Activated CD4-positive, alpha-beta T cell treated with anti-CD3 and anti-CD28 coated beads, Interleukin-2, amount 50 U/mL, for 48 hours (primary cell): ENCODE measurements at regions not wholly inside any gene's neighbourhood (a gene's known extent, or its start where the extent isn't known, plus 50 kb on each side); places are given as distances from the start of the nearest gene placed in this dataset.
A peak's percentile ranks its signal among the peaks of the same experiment; 100 is the strongest.

Experiments
- DNase-seq, 2 experiments: peaks; one replicate each; pipeline ENCODE4 v3.0.0-alpha.2; 2020

DNA sequence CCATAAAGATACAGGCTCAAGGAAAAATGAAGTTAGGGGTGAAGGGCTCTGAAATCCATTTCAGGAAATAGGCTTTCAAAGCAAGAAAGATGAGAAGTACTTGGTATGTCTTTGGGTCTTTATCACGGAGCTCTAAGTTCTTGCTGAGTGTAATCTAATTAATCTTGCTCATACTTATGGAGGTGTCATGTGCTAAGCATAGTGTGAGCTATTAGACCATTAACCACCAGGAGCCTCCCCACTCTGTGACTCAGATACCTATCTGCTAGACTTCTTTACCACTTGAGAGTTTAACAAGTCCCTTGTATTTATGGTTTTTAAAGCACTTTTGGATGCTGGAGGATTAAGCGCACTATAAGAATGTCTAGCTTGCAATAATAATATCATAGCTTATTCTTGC is 678.7 kb downstream of the EPHA4 start:
- DNase-seq: no peak

DNA sequence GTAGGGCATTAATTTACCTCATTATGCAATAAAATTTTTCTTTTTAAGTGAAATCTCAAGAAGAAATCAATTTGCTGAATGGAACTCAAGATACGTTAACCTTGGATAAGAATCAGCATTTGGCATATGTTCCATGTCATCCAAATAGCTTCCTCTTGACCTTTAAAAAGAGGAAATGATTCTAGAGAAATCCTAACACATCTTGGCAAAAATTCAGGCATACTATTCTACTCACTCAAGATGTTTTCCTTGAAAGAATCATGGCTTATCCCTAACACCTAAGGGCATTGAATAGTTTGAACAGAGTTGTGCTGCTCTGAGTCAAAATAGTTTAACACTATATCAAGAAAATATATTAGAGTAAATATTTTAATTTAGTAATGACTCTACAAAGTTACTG is 678.0 kb downstream of the EPHA4 start:
- no peak for DNase-seq

DNA sequence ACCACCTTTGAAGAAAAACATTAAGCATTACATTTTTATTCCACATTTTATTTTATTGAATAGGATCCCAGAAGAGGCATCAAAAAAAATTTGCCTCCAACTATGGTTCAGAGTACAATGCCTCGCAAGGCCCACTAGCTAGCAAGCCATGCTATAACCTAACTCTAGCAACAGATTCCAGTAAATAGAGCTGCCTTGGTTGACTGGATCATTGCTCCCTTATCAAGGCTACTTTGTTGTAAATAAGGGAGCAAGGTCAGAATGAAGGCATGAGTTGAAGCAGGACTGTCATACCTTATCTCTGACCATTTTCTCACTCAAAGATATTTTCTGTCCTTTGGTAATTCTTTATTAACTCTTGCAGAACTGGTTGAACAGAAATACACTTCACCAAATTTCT is 672.6 kb downstream of the EPHA4 start:
- no peak for DNase-seq

DNA sequence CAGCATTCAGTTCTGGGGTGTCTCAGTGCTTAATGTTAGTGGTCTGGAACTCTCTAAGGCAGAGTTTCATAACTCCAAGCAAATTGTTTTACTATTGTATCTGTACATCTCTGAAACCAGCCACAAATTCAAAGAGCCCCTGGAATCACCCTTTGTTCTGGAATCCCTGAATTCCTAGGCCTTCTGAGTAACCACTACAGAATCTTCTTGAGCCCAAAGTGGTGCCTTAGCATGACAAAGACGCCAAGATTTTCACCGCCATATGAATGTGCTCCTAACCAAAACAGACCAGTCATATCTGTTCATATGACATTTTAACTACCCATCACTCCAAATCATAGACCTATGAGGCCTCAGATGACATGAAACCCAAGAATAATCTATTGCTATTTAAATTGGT is 668.1 kb downstream of the EPHA4 start:
- DNase-seq: no peak

DNA sequence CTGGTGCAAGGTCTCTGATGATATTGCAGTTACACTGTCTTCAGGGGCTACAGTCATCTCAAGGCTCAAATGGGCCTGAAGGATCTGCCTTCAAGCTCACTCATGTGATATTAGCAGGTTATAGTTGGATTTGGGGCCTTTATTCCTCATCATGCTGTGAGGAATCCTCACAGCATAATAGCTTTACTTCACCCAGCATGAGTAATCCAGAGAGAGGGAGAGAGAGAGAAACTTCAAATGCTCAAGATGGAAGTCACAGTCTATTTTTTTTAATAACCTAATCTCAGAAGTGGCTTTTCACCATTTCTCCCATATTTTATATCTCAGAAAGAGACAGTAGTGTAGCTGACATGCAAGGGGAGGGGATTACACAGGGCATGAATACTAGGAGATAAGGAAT is 658.7 kb downstream of the EPHA4 start:
- DNase-seq: no peak

DNA sequence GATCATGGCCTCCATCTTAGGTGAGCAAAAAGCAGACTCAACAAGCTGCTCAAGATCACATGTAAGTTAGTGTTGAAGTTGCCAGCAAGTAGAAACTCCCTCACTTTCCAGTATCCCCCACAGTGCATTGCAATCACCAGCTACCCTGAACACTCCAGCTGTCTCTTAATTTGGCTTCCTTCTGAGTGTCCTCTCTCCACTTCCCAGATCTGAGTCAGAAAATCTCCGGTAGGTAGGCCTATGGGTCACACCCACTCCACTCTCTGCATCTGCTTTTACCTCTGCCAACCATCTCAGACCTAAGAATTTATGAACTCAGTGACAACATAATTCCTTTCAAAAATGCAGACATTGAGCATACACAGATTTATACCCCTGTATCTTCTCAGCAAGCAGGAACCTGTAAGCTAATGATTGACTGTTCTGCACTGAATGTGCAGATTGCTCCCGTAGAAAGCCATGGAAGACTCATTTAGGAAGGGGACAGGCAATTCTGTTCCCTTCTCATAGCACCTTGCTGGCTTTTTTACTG is 656.9 kb downstream of the EPHA4 start:
- no peak for DNase-seq

DNA sequence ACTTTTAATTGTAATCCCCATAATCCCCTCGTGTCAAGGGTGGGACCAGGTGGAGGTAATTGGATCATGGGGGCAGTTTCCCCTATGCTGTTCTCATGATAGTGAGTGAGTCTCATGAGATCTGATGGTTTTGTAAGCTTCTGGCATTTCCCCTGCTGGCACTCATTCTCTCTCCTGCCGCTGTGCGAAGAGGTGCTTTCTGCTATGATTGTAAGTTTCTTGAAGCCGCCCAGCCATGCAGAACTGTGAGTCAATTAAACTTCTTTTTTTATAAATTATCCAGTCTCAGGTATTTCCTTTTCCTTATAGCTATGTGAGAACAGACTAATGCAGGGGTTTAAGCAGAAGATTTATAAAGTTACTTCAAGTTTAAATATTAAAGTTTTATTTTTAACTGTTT is 655.2 kb downstream of the EPHA4 start:
- DNase-seq: no peak

DNA sequence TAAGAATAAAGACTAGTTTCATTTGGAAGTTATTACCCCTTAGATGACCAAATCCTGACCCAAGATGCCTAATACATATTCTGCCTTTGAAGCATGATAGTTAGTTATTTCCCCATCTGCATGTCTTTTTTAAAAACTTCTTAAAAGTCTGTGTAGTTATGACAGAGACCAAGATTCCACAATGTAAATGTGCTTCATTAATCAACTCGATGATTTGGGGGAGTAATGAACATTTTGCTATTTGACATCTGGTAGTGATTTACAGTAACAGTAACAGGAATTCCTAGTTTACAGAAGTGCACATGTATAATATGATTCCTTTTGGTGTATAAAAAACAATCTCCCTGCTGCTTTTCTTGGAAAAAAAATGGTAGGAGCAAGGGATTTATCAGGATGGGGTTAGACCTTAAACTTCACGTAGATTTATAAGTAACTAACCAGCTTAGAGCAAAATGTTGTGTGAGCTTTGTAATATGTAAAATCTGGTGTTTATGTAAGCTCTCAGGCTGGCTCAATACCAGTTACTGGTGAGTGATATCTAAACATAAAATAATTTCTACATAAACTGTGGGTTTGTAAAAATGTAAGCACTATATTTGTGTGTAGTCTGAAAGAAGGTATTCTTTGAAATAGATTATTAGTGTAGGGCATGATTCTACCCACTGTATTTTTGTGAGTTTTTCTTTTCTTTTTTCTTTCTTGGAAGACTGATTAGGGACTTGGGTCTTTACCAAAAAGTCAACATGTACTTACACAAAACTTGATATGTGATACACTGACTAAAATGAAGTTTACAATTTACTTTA is 641.6 kb downstream of the EPHA4 start:
- DNase-seq: no peak

DNA sequence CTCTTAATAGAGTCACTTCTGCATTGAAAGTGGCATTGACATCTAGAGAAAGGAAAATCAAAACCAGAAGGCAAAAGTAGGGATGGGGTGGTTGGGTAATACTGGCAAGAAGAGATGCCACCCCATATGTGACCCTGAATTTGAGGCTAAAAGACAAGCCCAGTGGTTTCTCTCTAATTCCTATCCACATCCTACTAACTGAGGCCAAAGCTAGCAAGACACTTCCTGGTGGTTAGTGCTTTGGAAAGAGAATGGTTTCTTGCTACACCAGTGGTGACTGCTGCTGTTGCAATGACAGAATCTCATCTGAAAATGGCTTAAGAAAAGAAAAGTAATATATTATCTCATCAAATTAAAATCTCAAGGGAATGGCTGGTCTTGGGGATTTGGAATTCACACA is 640.6 kb downstream of the EPHA4 start:
- no peak for DNase-seq

DNA sequence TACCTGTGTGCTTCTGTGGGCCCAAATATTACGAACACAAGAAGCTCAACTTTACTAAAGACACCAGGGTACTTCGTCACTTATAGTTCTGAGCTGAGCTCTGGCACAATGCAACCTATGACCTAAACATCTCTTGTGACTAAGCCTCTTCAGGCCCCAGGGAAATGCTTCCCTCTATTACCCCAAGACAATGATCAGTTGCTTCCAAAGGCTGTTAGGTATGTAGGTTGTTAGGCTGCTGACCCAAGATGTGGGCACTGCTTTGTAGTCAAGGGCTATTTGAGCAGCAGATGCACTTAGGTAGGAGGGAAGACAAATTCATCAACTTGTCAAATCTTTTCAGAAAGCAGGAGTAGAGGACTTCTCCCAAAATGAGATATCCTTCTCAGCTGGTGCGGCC is 640.1 kb downstream of the EPHA4 start:
- no peak for DNase-seq

DNA sequence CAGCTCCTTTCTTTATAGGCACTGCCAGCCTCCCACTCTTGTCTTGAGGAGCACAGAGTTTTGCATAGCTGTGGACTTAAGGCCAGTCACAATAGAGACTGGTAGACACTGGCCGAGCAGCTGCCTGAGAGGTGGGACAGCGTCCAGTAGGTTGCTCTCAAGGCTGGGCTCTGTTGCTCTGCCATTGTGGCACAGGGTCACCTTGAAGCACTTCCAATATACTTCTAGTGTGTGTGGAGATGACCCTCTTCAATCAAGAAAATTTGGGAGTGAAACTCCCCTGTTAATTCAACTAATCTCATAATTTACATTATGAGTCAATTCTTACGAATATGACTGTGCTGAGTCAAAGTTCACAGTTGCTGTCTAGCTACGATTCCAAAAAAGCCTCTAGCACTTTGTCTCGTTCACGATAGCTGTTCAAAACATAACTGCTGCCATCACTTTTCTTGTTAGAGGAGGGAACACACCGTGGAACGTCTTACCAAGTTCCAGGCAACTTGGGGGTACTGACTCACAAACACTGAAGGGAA is 636.2 kb downstream of the EPHA4 start:
- peak in 1 of 2 experiments; percentile 17 for DNase-seq

DNA sequence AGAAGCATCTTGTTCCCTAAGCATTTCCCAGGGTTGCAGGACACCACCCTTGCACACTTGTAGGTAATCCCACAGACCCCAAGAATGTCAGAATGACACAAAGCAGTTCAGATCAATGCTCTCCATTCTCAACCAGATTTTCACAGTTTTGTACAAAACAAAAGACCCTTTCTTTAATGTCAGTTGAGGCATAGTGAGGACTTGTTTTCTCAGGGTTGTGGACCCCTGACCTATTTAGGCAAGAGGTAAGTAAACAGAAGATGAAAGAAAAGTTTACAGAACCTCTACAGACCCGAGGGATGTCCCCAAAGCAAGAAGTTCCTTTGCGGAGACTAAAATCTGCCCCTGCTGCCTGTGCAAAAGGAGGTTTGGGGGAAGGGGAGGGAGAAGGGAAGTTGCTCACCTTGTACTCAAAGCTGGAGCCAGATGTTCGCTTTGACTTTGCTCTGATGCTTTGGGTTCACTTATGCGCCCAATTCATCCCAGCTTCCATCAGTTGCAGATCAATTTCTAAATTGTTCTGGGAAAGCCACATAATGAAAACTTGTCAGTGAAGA is 635.4 kb downstream of the EPHA4 start:
- DNase-seq: no peak

DNA sequence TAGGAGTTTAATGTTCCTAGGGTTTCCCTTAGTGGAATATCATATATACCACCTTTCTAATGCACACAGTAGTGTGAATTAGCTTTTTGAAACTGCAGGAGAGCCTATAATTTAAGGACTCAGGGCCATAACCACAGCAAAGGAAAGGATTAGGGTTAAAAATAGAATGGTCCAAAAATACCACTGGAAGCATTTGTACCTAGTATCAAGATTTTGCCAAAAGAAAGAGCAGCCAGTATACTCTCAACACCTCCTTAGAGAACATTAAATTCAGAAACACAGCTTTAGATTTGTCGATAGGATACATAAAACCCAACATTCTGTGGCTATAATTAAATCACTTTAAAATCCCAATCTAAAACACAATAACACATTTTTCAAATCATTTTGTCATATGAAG is 634.9 kb downstream of the EPHA4 start:
- DNase-seq: no peak

DNA sequence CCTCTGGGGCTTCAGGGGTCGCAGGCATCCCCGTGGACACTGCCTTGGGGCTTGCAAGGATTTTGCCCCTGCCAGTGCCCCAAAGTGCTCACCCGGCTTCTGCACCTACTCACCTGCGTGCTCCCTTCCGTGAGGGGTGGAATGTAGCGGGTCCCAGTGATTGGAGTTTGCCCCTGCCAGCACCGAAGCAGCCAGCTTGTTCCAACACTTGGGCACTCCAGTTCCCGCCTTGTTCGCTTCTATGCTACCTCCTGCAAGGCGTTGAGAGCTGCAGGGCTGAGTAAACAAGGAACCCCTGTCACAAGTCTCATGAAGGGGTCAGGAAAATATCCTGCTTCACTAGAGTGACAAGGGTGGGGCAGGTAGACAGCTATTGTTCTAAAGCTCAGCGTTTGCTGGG is 631.5 kb downstream of the EPHA4 start:
- no peak for DNase-seq

DNA sequence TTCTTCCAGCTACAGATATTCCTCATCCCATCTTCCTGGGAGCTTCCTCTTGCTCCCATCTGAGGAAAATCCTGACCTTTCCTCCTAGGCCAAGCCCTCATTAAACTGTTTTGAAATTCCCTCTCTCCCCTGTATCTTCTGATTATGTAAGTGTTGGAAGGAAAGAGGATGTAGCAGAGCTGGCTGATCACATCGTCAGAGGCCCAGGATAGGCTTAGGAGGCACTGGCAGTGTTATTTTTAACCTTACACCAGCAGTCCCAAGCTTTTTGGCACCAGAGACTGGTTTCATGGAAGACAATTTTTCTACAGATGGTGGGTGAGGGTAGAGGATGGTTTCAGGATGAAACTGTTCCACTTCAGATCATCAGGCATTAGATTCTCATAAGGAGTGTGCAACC is 630.4 kb downstream of the EPHA4 start:
- no peak for DNase-seq

DNA sequence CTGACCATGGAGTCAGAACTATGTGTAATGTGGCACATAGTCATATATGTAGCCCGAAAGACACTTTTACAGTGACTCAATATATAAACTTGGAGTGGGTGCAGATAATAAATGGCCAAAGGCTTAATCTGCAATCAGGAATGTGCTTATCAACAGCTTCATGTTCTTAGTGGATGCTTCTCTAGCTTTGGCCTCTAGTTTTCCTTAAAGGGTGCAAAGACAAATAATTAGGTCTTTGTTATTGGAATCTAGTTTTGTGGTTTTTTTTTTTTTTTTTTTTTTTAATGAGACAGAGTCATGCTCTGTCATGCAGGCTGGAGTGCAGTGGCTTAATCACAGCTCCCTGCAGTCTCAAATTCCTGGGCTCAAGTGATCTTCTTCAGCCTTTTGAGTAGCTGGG is 625.6 kb downstream of the EPHA4 start:
- no peak for DNase-seq

DNA sequence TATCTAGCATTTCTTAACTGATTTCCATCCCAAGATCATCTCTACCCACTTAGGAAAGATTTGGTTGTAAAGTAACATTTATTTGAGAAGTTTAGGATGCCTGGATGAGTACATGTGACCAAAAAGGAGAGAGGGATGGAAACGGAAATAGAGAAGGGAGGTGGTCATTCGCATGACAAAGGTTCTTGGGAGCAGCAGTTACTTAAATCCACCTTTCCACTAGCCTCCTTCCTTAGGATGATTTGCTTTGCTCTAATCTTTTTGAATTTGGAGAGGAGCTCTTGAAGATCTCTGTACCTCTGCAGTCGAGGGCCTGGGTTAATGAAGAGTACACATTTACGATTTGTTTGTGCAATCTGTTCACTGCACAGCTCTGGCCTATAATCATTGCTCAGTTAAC is 623.5 kb downstream of the EPHA4 start:
- DNase-seq: no peak

DNA sequence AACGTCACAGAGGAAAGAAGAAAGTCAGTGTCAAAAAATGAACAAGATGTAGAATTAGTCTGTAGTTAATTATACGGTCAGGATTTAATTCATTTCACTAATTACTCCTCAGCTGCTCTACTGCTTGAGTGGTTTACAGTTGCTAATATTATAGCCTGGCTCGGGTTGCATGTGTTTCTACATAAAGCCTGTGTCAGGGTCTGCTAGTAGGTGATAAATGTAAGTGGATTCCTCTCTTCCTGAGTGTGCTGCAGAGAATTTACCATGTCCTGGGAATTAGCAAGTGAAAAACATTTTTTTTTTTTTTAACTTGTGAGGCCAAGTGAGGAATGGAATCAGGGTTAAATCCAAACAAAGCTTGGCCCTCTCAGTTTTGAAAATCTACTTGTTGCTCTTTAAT is 622.6 kb downstream of the EPHA4 start:
- no peak for DNase-seq

DNA sequence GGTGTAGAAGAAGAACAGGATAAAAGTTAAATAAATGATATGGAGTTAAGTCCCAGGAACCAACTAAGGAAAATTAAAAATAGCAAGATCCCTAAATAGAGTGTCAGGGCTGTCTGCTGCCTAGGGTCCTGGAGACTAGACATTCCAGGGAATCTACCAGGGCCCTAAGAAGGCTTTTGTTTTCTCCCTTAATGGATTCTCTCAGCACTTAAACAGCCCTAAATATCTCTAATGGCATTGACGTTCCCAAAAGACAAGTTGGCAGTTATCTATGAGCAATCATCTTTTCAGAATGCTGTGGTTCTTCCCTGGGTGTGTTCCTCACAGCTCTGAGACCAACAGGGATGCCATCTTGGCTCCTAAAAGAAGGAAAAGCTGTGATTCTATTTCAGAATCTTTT is 616.3 kb downstream of the EPHA4 start:
- DNase-seq: no peak

DNA sequence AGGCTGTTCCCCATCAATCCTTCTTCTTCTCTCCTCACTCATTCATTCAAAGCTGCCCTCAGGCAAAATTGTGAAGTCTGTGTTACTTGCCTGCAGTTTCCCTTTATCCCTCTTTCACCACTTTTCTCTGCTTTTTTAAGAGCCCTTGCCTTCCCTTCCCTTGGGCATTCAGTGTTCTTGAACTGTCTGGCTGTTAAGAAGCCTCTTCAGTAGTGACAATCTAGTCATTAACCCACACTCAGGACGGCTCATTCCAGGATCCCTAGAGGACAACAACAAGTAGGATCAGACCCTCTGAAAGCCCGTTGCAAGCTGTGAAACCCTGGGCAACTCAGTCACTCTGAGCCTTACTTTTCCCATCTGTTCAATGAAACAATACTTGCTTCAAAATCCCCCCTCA is 615.7 kb downstream of the EPHA4 start:
- DNase-seq: no peak

DNA sequence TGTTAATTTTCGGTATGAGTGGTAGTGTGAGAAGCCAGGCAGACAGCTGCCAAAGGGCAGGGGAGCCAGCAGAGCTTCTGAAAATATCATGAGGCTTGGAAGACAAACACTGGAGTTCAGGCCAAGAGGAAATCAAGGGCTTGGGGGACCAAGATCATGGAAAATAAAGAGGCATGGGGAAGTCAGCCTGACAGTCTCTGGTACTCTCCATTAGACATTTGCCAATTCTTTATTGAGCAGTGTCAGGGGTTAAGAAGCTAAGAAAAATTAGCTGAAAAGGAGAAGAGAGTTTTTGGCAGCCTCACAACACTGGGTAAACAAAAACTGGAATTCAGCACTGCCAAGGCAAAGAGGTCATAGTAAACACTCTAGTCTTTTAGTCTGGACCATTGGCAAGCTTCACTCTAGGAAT is 612.7 kb downstream of the EPHA4 start:
- no peak for DNase-seq

DNA sequence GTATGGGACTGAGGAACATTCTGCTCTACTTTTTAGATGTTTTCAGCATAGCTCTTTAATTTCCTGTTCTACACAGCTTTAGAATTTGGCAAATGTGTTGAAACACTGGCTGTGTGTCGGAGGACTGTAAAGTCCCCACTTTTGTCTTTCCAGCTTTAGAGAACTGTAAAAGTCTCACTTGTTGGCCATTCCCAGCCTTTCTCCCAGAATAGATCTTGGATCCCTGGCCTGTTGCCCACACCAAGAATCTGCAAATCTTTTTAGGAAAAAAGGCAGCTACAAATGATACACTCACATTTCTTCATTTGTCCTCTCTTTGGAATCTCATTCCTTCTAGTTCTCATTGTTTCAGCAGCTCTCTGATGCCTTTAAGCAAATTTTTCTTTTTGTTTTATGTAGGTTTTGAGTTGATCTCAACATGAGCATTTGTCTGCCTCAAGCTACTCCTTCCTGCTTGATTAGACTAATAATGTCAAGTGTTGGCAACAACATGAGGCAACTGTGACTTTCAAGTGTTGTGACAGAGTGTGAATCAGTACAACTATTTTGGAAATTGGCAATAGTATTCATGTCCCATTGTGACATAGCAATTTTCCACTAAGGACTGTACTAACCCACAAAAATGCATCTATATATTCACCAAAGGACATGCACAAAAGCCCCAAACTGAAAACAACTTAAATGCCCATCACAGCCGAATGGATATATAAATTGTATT is 610.8 kb downstream of the EPHA4 start:
- DNase-seq: no peak

DNA sequence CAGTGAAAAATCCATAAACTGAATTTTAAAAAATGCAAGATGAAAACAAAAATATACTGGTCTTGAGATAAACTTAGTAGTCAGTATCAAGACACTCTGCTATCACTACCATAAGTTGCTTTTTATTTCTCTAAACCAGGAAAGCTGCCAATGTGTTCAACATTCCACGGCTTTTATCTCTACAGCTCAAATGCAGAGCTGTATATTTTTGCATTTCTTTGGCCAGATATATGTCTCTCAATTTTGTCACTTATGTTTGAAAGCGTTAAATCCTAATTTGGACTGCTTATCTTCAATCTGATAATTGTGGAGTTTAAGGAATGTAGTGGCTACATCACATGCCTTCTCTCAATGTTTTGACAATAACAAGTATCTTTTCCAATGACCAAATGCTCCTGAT is 609.5 kb downstream of the EPHA4 start:
- no peak for DNase-seq

DNA sequence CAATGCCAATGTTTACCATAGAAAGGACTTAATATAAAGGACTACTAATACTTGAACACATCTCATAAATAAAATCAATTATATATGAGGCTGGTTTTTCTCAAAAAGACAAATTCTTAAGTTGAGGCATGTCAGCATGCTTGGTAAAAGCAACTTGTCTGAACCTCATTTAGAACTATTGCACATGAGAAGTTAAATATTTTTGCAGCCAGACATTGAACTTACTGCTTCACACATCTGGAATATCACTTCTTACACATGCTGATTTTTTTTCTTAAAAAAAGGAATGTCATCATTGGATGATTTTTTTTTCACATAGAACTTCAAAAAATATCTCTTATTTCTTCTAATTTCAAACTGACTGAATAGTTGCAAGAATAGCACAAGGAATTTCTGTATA is 609.0 kb downstream of the EPHA4 start:
- no peak for DNase-seq
